ENCODE measurements at regions not wholly inside any gene's neighbourhood (a gene's known extent, or its start where the extent isn't known, plus 50 kb on each side); places are given as distances from the start of the nearest gene placed in this dataset.
"Not testable (repeated sequence)": the region's sequence is repeated elsewhere in the genome, so short reads cannot be mapped to it uniquely, and the experiment has no call there.

DNA sequence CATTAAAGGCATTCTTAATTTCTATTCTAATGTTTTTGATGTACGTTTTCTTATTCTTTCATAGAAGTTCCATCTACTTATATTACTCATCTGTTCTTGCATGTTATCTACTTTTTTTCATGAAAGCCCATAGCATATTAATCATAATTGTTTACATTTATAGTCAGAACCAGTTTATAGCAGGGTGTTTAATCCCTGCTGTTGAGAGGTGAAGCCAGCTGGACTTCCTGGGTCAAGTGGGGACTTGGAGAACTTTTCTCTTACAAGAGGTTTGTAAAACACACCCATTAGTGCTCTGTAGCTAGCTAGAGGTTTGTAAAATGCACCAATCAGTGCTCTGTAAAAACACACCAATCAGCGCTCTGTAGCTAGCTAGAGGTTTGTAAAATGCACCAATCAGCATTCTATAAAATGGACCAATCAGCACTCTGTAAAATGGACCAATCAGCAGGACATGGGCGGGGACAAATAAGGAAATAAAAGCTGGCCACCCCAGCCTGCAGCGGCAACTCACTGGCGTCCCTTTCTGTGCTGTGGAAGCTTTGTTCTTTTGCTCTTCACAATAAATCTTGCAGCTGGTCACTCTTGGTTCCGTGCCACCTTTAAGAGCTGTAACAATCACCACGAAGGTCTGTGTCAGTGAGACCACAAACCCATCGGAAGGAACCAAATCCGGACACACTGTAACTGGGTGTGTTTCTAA is 120.6 kb downstream of the TANC2 start:
- H3K4me1 ChIP-seq (ENCODE audit: control insufficient read depth in 5 of 5, insufficient read depth in 5 of 5, low read length in 5 of 5): no peaks in the 10 kb centered on the region
- TF ChIP-seq, protein P1, sequence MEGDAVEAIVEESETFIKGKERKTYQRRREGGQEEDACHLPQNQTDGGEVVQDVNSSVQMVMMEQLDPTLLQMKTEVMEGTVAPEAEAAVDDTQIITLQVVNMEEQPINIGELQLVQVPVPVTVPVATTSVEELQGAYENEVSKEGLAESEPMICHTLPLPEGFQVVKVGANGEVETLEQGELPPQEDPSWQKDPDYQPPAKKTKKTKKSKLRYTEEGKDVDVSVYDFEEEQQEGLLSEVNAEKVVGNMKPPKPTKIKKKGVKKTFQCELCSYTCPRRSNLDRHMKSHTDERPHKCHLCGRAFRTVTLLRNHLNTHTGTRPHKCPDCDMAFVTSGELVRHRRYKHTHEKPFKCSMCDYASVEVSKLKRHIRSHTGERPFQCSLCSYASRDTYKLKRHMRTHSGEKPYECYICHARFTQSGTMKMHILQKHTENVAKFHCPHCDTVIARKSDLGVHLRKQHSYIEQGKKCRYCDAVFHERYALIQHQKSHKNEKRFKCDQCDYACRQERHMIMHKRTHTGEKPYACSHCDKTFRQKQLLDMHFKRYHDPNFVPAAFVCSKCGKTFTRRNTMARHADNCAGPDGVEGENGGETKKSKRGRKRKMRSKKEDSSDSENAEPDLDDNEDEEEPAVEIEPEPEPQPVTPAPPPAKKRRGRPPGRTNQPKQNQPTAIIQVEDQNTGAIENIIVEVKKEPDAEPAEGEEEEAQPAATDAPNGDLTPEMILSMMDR (IDR thresholded peaks at IDR 0.05; ENCODE audit: control extremely low read depth, extremely low read depth): no peak
- no peak overlapping the region for H3K27ac ChIP-seq (ENCODE audit: low read depth in 1 of 2, low read length in 1 of 2)
- no peak for ATAC-seq (ENCODE audit: insufficient read depth, low FRiP score)
- H3K36me3 ChIP-seq (ENCODE audit: control insufficient read depth in 4 of 4, insufficient read depth in 4 of 4, low read length in 4 of 4): no peaks in the 10 kb centered on the region
- H3K4me3 ChIP-seq: no peak overlapping the region
- no peak overlapping the region for H3K9ac ChIP-seq (ENCODE audit: insufficient read depth in 1 of 2, low read length in 2 of 2)
- no peaks in the 10 kb centered on the region for H3K27me3 ChIP-seq (ENCODE audit: control insufficient read depth in 3 of 3, insufficient read depth in 3 of 3, low read length in 2 of 3)
- WGBS, 2 donors: 92 to 96% methylated on average over 9 of the region's 9 CpGs
- H3K9me3 ChIP-seq (ENCODE audit: control insufficient read depth in 4 of 4, insufficient read depth in 3 of 4, low read length in 3 of 4): peaks cover 0 to 4% (median 0%) of the 10 kb centered on the region in 4 donors
- no peak for DNase-seq

DNA sequence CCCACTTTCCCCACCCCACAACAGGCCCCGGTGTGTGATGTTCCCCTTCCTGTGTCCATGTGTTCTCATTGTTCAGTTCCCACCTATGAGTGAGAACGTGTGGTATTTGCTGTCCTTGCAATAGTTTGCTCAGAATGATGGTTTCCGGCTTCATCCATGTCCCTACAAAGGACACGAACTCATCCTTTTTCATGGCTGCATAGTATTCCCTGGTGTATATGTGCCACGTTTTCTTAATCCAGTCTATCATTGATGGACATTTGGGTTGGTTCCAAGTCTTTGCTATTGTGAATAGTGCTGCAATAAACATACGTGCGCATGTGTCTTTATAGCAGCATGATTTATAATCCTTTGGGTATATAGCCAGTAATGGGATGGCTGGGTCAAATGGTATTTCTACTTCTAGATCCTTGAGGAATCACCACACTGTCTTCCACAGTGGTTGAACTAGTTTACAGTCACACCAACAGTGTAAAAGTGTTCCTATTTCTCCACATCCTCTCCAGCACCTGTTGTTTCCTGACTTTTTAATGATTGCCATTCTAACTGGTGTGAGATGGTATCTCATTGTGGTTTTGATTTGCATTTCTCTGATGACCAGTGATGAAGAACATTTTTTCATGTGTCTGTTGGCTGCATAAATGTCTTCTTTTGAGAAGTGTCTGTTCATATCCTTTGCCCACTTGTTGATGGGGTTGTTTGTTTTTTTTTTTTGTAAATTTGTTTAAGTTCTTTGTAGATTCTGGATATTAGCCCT is 124.5 kb downstream of the TANC2 start:
- not testable (repeated sequence) for H3K9ac ChIP-seq (ENCODE audit: insufficient read depth in 1 of 2, low read length in 2 of 2); H3K27me3 ChIP-seq (ENCODE audit: control insufficient read depth in 3 of 3, insufficient read depth in 3 of 3, low read length in 2 of 3); H3K4me3 ChIP-seq; H3K9me3 ChIP-seq (ENCODE audit: control insufficient read depth in 4 of 4, insufficient read depth in 3 of 4, low read length in 3 of 4); DNase-seq; H3K36me3 ChIP-seq (ENCODE audit: control insufficient read depth in 4 of 4, insufficient read depth in 4 of 4, low read length in 4 of 4); H3K27ac ChIP-seq (ENCODE audit: low read depth in 1 of 2, low read length in 1 of 2); H3K4me1 ChIP-seq (ENCODE audit: control insufficient read depth in 5 of 5, insufficient read depth in 5 of 5, low read length in 5 of 5); ATAC-seq (ENCODE audit: insufficient read depth, low FRiP score)
- 85 to 89% methylated on average over 7 of the region's 7 CpGs for WGBS, 2 donors

DNA sequence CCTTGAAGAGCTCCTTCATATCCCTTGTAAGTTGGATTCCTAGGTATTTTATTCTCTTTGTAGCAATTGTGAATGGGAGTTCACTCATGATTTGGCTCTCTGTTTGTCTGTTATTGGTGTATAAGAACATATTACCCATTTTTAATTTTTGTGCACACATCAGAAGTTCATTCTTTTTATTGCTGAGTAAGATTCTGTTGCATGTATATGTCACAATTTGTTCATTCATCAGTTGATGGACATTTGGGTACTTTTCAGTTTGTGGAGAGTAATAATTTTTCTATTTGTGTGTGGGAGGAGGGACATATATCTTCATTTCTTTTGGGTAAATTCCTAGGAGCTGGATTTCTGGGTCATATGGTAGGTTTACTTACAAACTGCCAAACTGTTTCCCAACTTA is 125.9 kb downstream of the TANC2 start:
- not testable (repeated sequence) for H3K27me3 ChIP-seq (ENCODE audit: control insufficient read depth in 3 of 3, insufficient read depth in 3 of 3, low read length in 2 of 3); H3K4me1 ChIP-seq (ENCODE audit: control insufficient read depth in 5 of 5, insufficient read depth in 5 of 5, low read length in 5 of 5); ATAC-seq (ENCODE audit: insufficient read depth, low FRiP score); H3K9ac ChIP-seq (ENCODE audit: insufficient read depth in 1 of 2, low read length in 2 of 2); H3K27ac ChIP-seq (ENCODE audit: low read depth in 1 of 2, low read length in 1 of 2); H3K9me3 ChIP-seq (ENCODE audit: control insufficient read depth in 4 of 4, insufficient read depth in 3 of 4, low read length in 3 of 4); H3K4me3 ChIP-seq; H3K36me3 ChIP-seq (ENCODE audit: control insufficient read depth in 4 of 4, insufficient read depth in 4 of 4, low read length in 4 of 4); DNase-seq

DNA sequence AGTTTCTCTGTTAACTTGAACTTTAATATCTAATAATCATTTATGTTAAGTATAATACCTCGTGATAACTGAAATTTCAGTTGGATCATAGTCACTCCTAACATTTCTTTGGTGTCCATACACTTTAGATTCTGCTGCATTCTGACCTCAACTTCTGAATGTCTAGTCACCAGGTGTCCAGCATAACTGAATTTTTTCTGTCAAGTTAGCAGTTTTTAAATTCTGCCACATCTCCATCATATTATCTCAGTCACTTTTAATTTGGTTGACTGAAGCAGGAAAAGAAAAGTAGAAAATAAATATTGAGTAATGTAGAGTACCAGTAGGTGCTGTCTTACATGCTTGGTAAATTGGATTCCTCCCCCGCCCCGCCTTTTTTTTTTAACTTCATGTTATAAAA is 128.6 kb downstream of the TANC2 start:
- Histone ChIP-seq H3K9me3 (ENCODE audit: control insufficient read depth in 4 of 4, insufficient read depth in 3 of 4, low read length in 3 of 4) (no peaks in the 10 kb centered on the region), H3K4me3 (no peak overlapping the region), H3K9ac (ENCODE audit: insufficient read depth in 1 of 2, low read length in 2 of 2) (no peak overlapping the region), H3K36me3 (ENCODE audit: control insufficient read depth in 4 of 4, insufficient read depth in 4 of 4, low read length in 4 of 4) (peaks cover 0 to 2% (median 0%) of the 10 kb centered on the region in 4 donors), H3K27ac (ENCODE audit: low read depth in 1 of 2, low read length in 1 of 2) (no peak overlapping the region), H3K4me1 (ENCODE audit: control insufficient read depth in 5 of 5, insufficient read depth in 5 of 5, low read length in 5 of 5) (no peaks in the 10 kb centered on the region), H3K27me3 (ENCODE audit: control insufficient read depth in 3 of 3, insufficient read depth in 3 of 3, low read length in 2 of 3) (no peaks in the 10 kb centered on the region)
- TF ChIP-seq, protein P1 (IDR thresholded peaks at IDR 0.05; ENCODE audit: control extremely low read depth, extremely low read depth): no peak
- ATAC-seq (ENCODE audit: insufficient read depth, low FRiP score) (no peak), DNase-seq (no peak)
- WGBS, 2 donors: 82 to 95% methylated on average over 3 of the region's 3 CpGs
